Choroid plexus epithelial cell (primary cell): ENCODE measurements at regions not wholly inside any gene's neighbourhood (a gene's known extent, or its start where the extent isn't known, plus 50 kb on each side); places are given as distances from the start of the nearest gene placed in this dataset.

Experiments
- DNase-seq: peaks from one replicate; pipeline ENCODE4 v3.0.0-alpha.2; 2010; ENCODE audit warnings: low read depth
- H3K4me3 ChIP-seq: 2 replicates; pipeline ENCODE4 v1.5.1; 2011; ENCODE audit warnings: low read depth, mild to moderate bottlenecking, control low read depth, low read length, moderate library complexity
- TF ChIP-seq, protein P1 (sequence below): conservative IDR thresholded peaks from 2 replicates; pipeline ENCODE4 v1.5.1; 2011; ENCODE audit warnings: low read depth, mild to moderate bottlenecking, control low read depth, inconsistent platforms, low read length, moderate library complexity

DNA sequence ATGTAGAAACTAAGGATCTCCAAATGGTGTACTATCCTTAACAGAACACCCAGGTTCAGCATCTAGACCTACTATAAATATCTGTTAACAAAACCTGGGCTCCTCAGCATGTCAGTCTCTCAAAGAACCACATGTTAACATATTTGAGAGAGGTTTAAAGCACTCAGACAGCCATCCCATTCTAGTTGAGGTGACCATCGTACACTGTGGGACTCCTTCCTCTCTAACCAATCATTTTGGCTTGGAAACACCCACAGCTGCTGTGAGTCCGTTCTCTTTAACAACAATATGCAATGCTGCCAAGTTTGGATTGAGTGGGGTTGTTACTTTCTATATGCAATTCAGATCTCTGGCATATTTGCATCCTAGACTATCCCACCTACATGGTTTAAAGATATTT lies 105.8 kb downstream of the MRPL39 start:
- no peak overlapping the region for H3K4me3 ChIP-seq
- TF ChIP-seq, protein P1, sequence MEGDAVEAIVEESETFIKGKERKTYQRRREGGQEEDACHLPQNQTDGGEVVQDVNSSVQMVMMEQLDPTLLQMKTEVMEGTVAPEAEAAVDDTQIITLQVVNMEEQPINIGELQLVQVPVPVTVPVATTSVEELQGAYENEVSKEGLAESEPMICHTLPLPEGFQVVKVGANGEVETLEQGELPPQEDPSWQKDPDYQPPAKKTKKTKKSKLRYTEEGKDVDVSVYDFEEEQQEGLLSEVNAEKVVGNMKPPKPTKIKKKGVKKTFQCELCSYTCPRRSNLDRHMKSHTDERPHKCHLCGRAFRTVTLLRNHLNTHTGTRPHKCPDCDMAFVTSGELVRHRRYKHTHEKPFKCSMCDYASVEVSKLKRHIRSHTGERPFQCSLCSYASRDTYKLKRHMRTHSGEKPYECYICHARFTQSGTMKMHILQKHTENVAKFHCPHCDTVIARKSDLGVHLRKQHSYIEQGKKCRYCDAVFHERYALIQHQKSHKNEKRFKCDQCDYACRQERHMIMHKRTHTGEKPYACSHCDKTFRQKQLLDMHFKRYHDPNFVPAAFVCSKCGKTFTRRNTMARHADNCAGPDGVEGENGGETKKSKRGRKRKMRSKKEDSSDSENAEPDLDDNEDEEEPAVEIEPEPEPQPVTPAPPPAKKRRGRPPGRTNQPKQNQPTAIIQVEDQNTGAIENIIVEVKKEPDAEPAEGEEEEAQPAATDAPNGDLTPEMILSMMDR, result no peak
- no peak for DNase-seq

DNA sequence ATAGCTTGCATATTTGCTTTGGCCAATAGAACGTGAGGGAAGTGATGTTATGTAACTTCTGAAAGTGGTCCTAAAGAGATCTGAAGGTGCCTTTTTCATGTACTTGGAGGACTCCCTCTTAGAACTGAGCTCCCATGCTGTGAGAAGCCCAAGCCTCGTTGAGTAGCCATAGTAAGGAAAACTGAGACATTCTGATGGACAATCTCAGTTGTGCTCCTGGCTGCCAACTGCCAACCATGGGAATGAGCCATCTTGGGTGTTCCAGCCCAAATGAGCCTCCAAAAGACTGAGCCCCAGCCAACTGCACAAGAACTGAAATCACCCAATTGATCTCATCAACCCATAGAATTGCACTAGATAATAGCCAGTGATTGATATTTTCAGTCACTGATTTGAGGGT lies 106.7 kb downstream of the MRPL39 start:
- H3K4me3 ChIP-seq, result no peak overlapping the region
- TF ChIP-seq, protein P1, result no peak
- no peak for DNase-seq

DNA sequence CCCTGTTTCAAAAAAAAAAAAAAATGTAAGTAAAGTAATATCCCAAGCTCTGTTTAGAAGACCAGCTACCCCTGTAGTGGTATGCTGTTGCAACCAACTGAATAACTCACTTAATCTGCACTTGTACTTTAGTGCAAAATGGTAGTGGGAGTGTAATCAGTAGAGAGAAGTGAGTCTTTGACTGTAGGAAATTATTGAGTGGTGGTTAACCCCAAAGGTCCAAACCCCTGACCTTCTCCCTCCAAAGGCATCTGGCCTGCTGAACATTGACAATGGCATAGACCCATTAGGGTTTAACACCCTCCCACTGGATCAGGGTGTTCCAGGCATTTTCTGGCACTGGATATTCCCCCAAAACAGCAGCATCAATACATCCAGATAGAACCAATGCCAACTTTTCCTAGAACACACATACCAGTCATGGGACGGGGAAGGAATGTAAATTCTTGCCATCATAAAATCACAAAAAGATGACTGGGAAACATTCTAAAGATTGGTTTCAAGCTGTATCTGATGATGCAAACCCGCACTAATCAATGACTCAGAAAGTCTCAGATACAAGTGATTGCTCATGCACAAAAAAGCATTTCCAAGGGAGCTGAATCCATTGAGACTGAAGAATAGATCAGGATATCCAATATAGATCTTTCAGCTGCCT lies 110.3 kb downstream of the MRPL39 start:
- DNase-seq, result no peak
- H3K4me3 ChIP-seq, result no peak overlapping the region
- TF ChIP-seq, protein P1, result no peak

DNA sequence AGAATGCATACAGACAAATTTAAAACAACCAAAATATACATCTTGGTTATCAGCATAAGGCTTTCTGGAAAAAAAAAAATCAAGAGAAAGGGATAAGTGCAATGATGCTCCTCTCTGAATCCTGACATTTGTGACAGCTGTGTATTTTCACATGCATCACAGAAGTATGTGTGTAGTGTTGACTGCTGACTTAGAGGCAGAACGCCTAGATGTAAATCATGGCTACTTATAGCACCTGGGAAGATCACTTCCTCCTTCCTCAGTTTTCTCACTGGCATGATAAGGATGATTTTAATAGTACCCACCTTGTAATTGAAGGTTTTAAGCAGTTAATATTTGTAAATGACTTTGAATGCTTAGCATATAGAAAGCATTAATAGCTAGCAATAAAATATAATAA lies 112.5 kb downstream of the MRPL39 start:
- no peak for DNase-seq
- TF ChIP-seq, protein P1, result no peak
- no peak overlapping the region for H3K4me3 ChIP-seq

DNA sequence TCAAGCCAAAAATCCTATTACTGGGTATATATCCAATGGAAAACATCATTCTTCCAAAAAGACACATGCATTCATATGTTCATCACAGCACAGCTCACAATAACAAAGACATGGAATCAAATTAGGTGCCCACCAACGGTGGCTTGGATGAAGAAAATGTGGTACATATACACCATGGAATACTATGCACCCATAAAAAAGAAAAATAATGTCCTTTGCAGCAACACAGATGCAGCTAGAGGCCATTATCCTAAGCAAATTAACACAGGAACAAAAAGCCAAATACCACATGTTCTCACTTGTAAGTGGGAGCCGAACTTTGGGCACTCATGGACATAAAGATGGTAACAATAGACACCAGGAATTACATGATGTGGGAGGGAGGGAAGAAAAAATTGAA lies 113.6 kb downstream of the MRPL39 start:
- DNase-seq, result no peak
- no peak overlapping the region for H3K4me3 ChIP-seq
- TF ChIP-seq, protein P1, result no peak

DNA sequence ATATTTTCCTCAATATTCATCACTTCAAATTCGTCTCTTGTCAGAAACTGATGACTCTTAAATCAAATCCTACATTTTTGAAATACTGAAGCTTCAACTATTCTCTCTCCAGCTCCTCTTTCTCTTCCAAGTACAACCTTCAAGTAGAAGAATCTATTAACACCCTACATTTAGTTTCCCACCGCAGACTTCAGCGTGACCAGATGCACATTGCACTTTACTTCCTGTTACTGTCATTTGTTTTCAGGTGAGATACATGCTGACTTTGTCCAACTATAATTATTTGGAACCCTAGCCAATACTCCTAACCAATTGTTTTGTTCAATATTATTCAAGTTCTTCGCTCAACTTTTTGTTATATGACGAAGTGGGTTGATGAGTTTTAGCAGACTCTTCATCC lies 116.0 kb downstream of the MRPL39 start:
- H3K4me3 ChIP-seq, result no peak overlapping the region
- no peak for DNase-seq
- TF ChIP-seq, protein P1, result no peak

DNA sequence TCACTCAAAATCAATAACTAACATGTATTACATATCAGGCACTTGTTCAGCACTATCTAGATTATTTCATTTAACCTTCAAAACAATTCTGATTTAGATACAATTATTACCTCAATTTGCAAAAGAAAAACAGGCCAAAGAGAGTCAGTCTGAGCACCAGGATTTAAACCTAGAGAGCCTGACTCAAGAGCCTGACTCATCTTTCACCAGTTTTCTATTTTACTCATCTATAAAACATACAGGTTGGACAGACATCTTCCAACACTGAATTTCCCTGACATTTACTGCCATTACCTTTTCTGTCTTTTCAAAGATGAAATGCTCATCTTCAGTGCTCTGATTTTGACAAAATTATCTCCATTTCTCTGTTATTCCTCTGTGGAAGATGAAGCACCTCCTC lies 116.5 kb downstream of the MRPL39 start:
- TF ChIP-seq, protein P1, result no peak
- H3K4me3 ChIP-seq, result no peak overlapping the region
- DNase-seq, result no peak
